ENCODE measurements at regions not wholly inside any gene's neighbourhood (a gene's known extent, or its start where the extent isn't known, plus 50 kb on each side); places are given as distances from the start of the nearest gene placed in this dataset.

DNA sequence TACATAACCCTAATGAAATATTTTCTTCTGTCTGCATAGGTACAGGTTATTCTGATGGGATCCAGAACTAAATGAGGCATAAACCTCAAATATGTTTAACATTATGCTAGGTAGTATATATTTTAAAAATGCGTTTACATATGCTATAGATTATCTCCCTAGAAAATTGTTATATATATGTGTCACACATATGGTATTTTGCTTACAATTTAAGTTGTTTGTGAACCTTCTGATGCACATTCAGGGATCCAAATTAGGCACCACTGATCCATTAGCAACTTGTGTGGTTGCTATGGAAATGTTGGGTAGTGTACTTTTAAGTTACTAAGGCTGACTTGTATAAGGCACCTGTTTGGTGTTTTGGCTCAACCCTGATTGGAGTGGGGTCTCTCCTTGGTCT is 456.7 kb downstream of the AEBP2 start:
- WGBS, 2 donors = 93 to 96% methylated on average over 1 of the region's 1 CpG
- DNase-seq = no peak
- Histone ChIP-seq H3K27me3 (no peaks in the 10 kb centered on the region), H3K27ac (no peak overlapping the region), H3K9me3 (no peaks in the 10 kb centered on the region), H3K36me3 (no peaks in the 10 kb centered on the region), H3K4me1 (peaks cover 0 to 36% (median 17%) of the 10 kb centered on the region in 4 donors), H3K4me3 (no peak overlapping the region)
- intact Hi-C loops (cut with DNase I) = no loop called here
- TF ChIP-seq POLR2A (IDR thresholded peaks at IDR 0.05) (no peak), POLR2AphosphoS5 (IDR thresholded peaks at IDR 0.05) (no peak), EP300 (IDR thresholded peaks at IDR 0.05) (no peak)
- TF ChIP-seq, protein P1, sequence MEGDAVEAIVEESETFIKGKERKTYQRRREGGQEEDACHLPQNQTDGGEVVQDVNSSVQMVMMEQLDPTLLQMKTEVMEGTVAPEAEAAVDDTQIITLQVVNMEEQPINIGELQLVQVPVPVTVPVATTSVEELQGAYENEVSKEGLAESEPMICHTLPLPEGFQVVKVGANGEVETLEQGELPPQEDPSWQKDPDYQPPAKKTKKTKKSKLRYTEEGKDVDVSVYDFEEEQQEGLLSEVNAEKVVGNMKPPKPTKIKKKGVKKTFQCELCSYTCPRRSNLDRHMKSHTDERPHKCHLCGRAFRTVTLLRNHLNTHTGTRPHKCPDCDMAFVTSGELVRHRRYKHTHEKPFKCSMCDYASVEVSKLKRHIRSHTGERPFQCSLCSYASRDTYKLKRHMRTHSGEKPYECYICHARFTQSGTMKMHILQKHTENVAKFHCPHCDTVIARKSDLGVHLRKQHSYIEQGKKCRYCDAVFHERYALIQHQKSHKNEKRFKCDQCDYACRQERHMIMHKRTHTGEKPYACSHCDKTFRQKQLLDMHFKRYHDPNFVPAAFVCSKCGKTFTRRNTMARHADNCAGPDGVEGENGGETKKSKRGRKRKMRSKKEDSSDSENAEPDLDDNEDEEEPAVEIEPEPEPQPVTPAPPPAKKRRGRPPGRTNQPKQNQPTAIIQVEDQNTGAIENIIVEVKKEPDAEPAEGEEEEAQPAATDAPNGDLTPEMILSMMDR (IDR thresholded peaks at IDR 0.05) = no peak

DNA sequence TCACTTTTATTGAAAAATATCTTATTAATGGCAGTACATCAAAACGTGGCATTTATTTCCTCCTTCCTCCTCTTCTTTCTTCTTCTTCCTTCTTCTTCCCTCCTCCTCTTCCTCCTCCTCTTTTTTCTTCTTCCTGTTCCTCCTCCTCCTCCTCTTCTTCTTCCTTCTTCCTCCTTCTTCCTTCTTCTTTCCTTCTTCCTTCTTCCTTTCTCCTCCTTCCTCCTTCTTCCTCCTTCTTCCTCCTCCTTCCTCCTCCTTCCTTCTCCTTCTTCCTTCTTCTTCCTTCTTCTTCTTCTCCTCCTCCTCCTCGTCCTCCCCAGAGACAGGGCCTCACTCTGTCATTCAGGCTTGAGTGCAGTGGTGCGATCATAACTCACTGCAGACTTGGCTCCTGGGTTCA is 457.2 kb downstream of the AEBP2 start:
- Histone ChIP-seq H3K36me3 (no peaks in the 10 kb centered on the region), H3K4me3 (no peak overlapping the region), H3K9me3 (no peaks in the 10 kb centered on the region), H3K27me3 (no peaks in the 10 kb centered on the region), H3K27ac (no peak overlapping the region), H3K4me1 (peaks cover 0 to 36% (median 17%) of the 10 kb centered on the region in 4 donors)
- intact Hi-C loops (cut with DNase I) = no loop called here
- WGBS, 2 donors = 79 to 80% methylated on average over 3 of the region's 3 CpGs
- no peak for DNase-seq
- TF ChIP-seq POLR2AphosphoS5 (IDR thresholded peaks at IDR 0.05) = no peak

DNA sequence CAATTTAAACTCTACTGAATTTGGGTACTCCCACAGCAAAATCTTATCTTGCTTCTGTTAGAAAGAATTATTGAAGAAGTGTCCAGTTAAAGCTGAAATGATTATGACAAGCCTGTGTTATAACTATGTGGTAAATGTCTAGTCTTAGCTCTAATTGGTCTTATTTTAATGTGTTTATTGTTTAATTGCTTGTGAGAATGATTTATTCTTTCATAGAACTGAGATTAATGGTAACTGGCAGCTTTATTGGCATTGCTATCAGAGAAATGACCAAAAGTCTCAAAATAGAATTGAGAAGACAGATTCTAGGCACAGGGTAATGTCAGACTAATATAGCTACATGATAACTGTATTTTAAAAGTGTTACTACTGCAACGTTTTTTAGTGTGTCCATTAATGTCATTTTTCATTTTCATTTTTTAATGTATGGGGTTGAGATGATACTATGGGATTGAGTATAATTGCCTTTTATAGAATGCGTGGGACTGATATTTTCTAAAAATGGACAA is 458.7 kb downstream of the AEBP2 start:
- WGBS, 2 donors = 61 to 81% methylated on average over 2 of the region's 2 CpGs
- peaks cover 0 to 36% (median 17%) of the 10 kb centered on the region in 4 donors for H3K4me1 ChIP-seq

DNA sequence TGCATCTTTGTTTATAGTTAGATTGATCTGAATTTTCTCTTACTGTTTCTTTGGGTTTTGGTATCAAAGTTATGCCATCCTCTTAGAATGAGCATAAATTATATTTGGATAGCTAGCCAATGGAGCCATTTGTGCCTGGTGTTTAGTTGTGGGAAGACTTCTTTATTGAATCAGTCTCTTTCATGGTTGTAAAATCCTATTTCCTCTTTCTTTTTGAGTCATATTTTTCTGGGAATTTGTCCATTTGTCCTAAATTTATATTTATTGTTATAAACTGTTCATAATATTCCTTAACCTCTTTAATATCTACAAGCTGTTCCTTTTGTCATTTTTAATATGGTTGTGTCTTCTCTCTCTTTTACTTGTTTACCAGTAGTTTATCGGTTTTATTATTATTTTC is 462.5 kb downstream of the AEBP2 start:
- Histone ChIP-seq H3K9me3 (no peaks in the 10 kb centered on the region), H3K27me3 (no peaks in the 10 kb centered on the region), H3K4me1 (peaks cover 0 to 9% (median 3%) of the 10 kb centered on the region in 4 donors), H3K27ac (no peak overlapping the region), H3K36me3 (no peaks in the 10 kb centered on the region), H3K4me3 (no peak overlapping the region)
- intact Hi-C loops (cut with DNase I) = no loop called here
- no peak for TF ChIP-seq POLR2A (IDR thresholded peaks at IDR 0.05)
- TF ChIP-seq POLR2AphosphoS5 (IDR thresholded peaks at IDR 0.05) = no peak
- TF ChIP-seq, protein P1 (IDR thresholded peaks at IDR 0.05) = no peak
- no peak for TF ChIP-seq EP300 (IDR thresholded peaks at IDR 0.05)
- no peak for DNase-seq
- 75 to 81% methylated on average over 1 of the region's 1 CpG for WGBS, 2 donors

More for the DNA sequence above, 458.7 kb downstream of the AEBP2 start:
- no peak overlapping the region for H3K27ac ChIP-seq
- TF ChIP-seq POLR2A (IDR thresholded peaks at IDR 0.05) = no peak
- TF ChIP-seq POLR2AphosphoS5 (IDR thresholded peaks at IDR 0.05) = peak in 1 of 4 donors; percentile 40
- intact Hi-C loops (cut with DNase I) = no loop called here
- H3K4me3 ChIP-seq = no peak overlapping the region
- no peaks in the 10 kb centered on the region for H3K9me3 ChIP-seq
- H3K36me3 ChIP-seq = no peaks in the 10 kb centered on the region
- DNase-seq = no peak
- H3K27me3 ChIP-seq = no peaks in the 10 kb centered on the region

DNA sequence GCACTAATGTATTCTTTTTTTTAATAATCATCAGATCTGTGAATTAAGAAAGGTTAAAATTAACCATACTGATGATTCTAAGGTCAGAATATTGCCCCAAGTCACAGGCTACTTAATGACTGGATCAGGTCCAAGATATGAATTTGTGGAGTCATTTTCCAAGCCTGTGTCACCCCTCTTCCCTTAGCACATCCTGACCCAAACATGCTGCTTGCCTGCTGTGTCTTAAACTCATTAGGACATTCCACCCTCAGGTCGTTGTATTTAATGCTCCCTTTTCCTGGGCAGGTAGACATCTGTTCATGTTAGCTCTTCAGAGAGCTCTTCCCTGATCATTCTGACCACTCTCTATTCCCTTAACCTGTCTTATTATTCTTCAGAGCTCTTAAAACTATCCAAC is 463.5 kb upstream of the PDE3A start:
- 50 to 54% methylated on average over 1 of the region's 1 CpG for WGBS, 2 donors
- Histone ChIP-seq H3K27ac (no peak overlapping the region), H3K36me3 (no peaks in the 10 kb centered on the region), H3K9me3 (no peaks in the 10 kb centered on the region), H3K27me3 (no peaks in the 10 kb centered on the region), H3K4me1 (peaks cover 0 to 9% (median 4%) of the 10 kb centered on the region in 4 donors), H3K4me3 (no peak overlapping the region)
- no peak for DNase-seq
- no peak for TF ChIP-seq POLR2AphosphoS5 (IDR thresholded peaks at IDR 0.05)
- TF ChIP-seq, protein P1 (IDR thresholded peaks at IDR 0.05) = no peak
- no peak for TF ChIP-seq EP300 (IDR thresholded peaks at IDR 0.05)
- TF ChIP-seq POLR2A (IDR thresholded peaks at IDR 0.05) = no peak
- intact Hi-C loops (cut with DNase I) = no loop called here

DNA sequence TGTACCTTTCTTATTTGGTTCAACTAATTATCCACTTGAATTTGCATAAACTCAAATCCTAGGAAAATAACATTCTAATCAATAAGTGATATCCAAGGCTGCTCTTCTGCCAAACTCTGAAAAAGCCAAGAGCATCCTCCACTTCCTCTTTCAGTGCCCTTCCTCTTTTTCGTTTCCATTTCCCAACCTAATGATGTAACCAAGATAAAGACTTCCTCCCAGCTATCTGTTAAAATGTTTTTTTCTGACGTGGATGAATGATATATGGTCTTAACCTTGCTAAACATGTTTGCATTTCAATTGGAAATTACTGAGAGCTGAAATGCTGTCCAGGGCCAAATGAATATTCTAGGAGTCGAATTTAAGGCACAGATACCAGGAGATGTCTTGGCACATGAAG is 459.5 kb upstream of the PDE3A start:
- H3K27ac ChIP-seq = no peak overlapping the region
- intact Hi-C loops (cut with DNase I) = no loop called here

More for the DNA sequence above, 459.5 kb upstream of the PDE3A start:
- TF ChIP-seq EP300 (IDR thresholded peaks at IDR 0.05) (no peak), POLR2AphosphoS5 (IDR thresholded peaks at IDR 0.05) (no peak), POLR2A (IDR thresholded peaks at IDR 0.05) (no peak)
- TF ChIP-seq, protein P1 (IDR thresholded peaks at IDR 0.05) = no peak
- no peaks in the 10 kb centered on the region for H3K9me3 ChIP-seq
- DNase-seq = no peak
- no peaks in the 10 kb centered on the region for H3K36me3 ChIP-seq
- no peaks in the 10 kb centered on the region for H3K27me3 ChIP-seq
- H3K4me3 ChIP-seq = no peak overlapping the region
- H3K4me1 ChIP-seq = peaks cover 0 to 10% (median 5%) of the 10 kb centered on the region in 4 donors
- 36 to 42% methylated on average over 3 of the region's 3 CpGs for WGBS, 2 donors

Data from sigmoid colon (tissue), 6 donors.